Fibroblast of peridontal ligament (primary cell): ENCODE measurements at regions not wholly inside any gene's neighbourhood (a gene's known extent, or its start where the extent isn't known, plus 50 kb on each side); places are given as distances from the start of the nearest gene placed in this dataset.
"Not testable (repeated sequence)": the region's sequence is repeated elsewhere in the genome, so short reads cannot be mapped to it uniquely, and the experiment has no call there.

Experiments used
- DNase-seq: peaks from one replicate; pipeline ENCODE4 v3.0.0-alpha.2; 2010; ENCODE audit errors: extremely low read depth

GRCh38 chr3:87873136-87873535 is 185.7 kb downstream of the CGGBP1 start:
- DNase-seq, result peak; percentile 59

- DNase-seq, result peak; percentile 28
Measured at GRCh38 chr3:87867001-87867400, 191.8 kb downstream of the CGGBP1 start.

GRCh38 chr3:87856126-87856525 is 202.7 kb downstream of the CGGBP1 start:
- DNase-seq, result peak; percentile 35

GRCh38 chr3:87855616-87856015 is 203.2 kb downstream of the CGGBP1 start:
- DNase-seq, result peak; percentile 38

GRCh38 chr3:87855211-87855610 is 203.6 kb downstream of the CGGBP1 start:
- DNase-seq, result no peak

- no peak for DNase-seq
Measured at GRCh38 chr3:87848003-87848402, 210.8 kb downstream of the CGGBP1 start.

GRCh38 chr3:87837076-87837475 is 221.7 kb downstream of the CGGBP1 start:
- no peak for DNase-seq

GRCh38 chr3:87836026-87836425 is 222.8 kb downstream of the CGGBP1 start:
- no peak for DNase-seq

- DNase-seq, result no peak
Measured at GRCh38 chr3:87835236-87835635, 223.6 kb downstream of the CGGBP1 start.

GRCh38 chr3:87834327-87834726 is 224.5 kb downstream of the CGGBP1 start:
- DNase-seq, result no peak

GRCh38 chr3:87833039-87833377 is 225.8 kb downstream of the CGGBP1 start:
- DNase-seq, result no peak

GRCh38 chr3:87828046-87828445 is 230.8 kb downstream of the CGGBP1 start:
- DNase-seq, result no peak

- DNase-seq, result no peak
Measured at GRCh38 chr3:87822563-87822962, 236.2 kb downstream of the CGGBP1 start.

- not testable (repeated sequence) for DNase-seq
Measured at GRCh38 chr3:87813503-87813902, 245.3 kb downstream of the CGGBP1 start.

GRCh38 chr3:87811953-87812352 is 246.9 kb downstream of the CGGBP1 start:
- DNase-seq, result no peak

GRCh38 chr3:87810452-87811016 is 248.3 kb downstream of the CGGBP1 start:
- DNase-seq, result peak; percentile 30

GRCh38 chr3:87805670-87806069 is 253.1 kb downstream of the CGGBP1 start:
- no peak for DNase-seq

GRCh38 chr3:87801409-87801808 is 257.4 kb downstream of the CGGBP1 start:
- no peak for DNase-seq

- DNase-seq, result no peak
Measured at GRCh38 chr3:87800516-87800915, 258.3 kb downstream of the CGGBP1 start.

- no peak for DNase-seq
Measured at GRCh38 chr3:87798567-87798947, 260.2 kb downstream of the CGGBP1 start.

GRCh38 chr3:87797872-87798566 is 260.8 kb downstream of the CGGBP1 start:
- DNase-seq, result no peak

- no peak for DNase-seq
Measured at GRCh38 chr3:87796843-87797185, 262.0 kb downstream of the CGGBP1 start.

- DNase-seq, result no peak
Measured at GRCh38 chr3:87796137-87796842, 262.5 kb downstream of the CGGBP1 start.
